ELF-1 (cell line): ENCODE measurements at regions not wholly inside any gene's neighbourhood (a gene's known extent, or its start where the extent isn't known, plus 50 kb on each side); places are given as distances from the start of the nearest gene placed in this dataset.
A peak's percentile ranks its signal among the peaks of the same experiment; 100 is the strongest.

Source experiments
- DNase-seq: peaks from one replicate; pipeline ENCODE4 v3.0.0-alpha.2; 2016; ENCODE audit warnings: low read depth, low spot score

DNA sequence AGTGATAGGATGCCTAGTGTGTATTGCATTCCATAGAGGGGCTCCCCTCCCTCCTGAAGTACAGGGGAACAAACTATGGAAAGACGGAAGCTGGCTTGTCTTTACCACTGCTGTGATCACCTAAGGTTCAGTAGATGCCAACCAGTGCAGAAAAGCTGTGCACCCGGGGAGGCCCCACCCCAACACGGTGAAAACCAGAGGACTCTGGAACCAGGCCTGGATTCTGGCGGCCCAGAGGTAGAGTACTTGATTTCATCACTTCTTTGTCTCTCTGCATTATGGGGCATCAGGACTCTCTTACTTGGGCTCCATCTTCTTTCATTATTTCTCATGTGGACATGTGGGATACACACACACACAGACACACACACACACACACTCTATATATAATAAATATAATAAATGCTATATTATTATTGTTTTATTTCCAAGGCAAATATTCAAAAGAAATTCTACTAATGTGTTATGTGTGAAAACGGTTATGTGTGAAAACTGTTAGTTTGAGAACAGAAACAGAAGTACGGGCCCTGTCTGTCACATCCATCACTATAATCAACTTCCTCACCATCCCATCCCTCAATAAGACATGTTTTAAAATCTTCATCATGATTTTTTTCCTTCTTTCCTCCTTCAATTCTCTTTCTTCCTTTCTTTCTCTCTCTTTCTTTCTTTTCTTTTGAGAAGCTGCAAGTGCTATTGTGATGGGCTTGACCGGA lies 152.4 kb upstream of the CMC1 start:
- no peak for DNase-seq

DNA sequence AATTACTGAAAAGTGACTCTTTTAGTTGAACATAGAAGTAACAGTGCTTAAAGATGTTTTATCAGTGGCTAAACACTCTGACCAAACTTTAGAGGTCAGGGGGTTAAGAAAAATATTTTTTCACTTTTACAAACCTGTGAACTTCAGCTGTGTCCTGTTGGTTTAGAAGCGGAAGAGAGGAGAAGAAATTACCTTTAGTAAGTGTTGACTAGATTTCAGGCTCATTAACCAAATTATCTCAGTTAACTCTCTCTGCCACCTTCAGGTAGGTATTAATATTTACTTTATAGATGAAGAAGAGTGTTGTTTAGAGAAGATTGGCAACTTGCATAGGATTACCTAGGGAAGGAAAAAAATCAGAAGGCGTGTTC lies 151.9 kb upstream of the CMC1 start:
- DNase-seq, result no peak

DNA sequence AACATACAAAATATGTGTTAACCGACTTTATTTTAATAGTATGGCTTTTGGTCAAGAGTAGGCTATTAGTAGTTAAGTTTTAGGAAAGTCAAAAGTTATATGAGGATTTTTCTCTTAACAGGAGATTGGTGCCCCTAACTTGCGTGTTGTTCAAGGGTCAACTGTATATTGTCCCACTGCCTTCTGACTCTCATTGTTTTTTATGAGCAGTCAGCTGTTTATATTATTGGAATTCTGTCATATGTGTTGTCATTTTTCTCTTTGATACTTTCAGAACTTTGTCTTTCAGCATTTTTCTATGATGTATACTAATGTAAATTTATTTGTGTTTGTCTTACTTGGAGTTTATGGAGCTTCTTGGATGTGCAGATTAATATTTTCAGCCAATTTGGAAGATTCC lies 142.1 kb upstream of the CMC1 start:
- DNase-seq, result no peak

DNA sequence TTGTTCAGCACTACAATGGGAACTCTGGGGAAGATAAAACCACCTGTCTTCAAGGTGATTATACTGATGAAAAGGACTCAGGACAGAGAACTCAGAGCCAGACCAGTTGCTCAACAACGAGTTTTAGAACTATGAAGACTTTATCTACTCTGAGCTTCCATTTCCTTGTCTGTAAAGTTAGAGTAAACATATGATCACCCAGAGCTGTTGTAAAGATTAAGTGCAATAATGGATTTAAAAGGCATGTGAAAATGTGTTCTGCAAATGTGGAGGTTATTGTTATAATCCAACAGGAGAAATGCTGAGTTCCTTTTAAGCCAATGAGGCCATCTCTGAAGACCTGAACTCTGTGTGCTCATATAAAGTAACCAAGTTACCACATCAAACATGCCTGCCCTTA lies 139.7 kb upstream of the CMC1 start:
- no peak for DNase-seq

DNA sequence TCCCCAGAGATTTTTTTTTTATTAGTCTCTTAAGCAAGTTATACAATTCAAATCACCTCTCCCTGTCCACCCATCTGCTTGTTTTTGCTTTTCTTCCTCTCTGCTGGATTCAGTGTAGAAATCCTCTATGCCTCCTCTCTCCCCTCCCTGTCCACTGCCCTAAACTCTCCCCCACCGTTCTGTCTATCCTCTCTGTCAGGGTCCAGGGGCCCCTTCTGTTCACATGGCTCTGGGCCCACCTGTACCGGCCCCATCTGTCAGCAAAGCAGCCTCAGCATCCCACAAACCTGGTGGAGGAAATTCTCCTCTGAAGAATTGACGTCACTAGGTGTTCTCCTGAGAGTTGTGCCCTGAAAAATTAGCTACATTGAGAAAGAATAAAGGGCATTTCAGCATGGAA lies 137.6 kb upstream of the CMC1 start:
- no peak for DNase-seq

DNA sequence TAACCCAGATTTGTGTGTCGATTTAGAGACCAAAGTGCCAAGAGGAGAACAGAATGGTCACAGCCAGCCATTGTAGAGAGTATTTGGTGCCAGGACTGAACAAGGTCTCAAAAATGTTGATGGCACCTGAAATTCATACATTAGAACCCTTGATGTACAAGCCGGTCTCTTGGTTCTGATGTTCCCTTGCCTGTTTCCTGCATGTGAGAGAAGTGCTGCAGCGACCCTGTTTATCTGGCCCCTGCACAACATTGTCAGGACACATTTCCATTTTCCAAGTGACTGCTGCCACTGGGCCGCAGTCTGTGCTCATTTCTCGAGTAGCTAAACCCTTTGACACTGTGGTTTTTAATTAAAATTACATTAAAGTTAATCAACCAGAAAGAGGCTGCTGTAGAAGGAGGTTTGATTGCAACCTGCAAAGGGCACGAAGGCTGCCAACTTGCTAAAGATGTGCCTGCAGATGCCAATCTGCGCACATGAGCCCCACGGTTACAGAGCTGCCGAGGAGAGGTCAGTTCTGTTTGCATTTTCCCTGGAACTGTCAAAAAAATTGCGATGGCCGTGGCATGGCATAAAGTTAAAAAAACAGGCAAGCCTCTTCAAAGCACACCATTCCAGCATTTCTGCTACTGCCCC lies 136.4 kb upstream of the CMC1 start:
- DNase-seq, result no peak

DNA sequence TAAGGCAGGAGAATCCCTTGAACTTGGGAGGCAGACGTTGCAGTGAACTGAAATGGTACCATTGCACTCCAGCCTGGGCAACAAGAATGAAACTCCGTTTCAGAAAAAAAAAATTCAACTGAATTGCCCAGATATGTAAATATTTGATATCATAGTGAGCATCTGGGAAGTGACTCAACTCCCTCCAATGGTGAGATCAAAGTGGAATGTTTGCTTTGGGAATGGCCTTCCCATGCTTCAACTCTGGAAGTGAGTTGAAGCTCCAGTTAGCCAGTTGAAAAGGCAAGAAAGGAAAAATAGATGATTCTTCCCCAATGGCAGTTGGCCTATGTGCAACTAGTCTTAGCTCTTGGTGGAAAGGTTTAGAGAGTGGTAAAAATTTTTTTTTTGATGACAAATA lies 131.6 kb upstream of the CMC1 start:
- no peak for DNase-seq

DNA sequence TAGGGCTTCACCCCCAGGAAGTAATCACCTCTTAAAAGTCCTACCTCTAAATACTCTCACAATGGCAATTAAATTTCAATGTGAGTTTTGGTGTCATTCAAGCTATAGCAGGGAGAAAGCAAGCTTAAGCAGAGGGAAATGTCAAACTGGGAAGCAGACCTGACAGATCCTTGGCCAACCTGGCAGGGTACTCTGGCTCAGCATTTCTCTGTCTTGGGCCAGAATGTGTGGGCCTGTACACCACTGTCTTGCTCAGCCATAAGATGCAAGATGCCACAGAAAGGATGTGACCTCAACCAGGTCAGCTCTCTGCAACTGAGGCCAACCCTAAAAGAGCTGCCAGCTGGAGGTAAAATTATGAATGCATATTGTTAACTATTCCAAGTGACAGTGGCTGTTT lies 130.6 kb upstream of the CMC1 start:
- DNase-seq, result no peak

DNA sequence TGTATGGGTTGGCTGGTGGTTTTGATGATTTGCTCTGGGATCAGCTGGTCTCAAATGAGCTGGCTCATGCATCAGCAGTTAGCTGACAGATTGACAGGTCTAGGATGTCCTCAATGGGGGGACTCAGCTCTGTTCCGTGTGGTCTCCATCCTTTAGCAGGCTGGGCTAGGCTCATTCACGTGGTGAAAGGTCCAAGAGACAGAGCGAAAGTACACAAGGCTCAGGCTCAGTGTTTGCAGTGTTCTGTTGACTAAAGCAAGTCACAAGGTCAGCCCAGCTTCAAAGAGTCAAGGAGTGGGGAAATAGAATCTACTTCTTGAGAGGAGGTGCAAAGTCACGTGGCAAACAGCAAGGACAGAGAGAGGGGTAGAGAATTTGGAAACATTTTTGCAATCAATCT lies 126.5 kb upstream of the CMC1 start:
- DNase-seq, result no peak

DNA sequence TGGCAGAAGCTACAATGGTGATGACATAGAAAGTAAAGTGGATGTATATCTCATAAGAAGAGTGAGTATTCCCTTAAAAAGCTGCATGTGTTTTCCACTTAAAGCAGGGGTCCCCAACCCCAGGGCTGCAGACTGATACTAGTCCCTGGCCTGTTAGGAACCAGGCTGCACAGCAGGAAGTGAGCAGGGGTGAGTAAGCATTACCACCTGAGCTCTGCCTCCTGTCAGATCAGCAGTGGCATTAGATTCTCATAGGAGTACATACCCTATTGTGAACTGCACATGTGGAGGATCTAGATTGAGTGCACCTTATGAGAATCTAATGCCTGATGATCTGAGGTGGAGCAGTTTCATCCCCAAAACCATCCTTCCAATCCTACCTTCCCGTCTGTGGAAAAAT lies 126.1 kb upstream of the CMC1 start:
- DNase-seq, result no peak

DNA sequence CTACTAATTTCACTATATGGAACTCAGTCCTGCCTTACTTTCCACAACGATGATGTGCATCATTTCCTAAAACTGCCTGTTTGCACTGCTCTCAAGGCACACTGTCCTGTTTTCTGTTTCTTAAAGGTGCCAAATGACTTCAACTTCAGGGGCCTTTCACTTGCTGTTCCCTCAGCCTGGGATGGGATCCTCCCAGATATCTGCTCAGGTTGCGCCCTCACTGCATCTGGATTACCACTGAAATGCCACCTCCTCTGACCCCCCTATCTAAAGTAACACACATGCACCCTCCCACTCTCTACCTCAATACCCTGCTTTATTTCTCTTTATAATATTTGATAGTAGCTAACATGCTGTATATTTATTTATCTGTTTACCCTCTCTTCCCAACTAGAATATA lies 123.8 kb upstream of the CMC1 start:
- no peak for DNase-seq

DNA sequence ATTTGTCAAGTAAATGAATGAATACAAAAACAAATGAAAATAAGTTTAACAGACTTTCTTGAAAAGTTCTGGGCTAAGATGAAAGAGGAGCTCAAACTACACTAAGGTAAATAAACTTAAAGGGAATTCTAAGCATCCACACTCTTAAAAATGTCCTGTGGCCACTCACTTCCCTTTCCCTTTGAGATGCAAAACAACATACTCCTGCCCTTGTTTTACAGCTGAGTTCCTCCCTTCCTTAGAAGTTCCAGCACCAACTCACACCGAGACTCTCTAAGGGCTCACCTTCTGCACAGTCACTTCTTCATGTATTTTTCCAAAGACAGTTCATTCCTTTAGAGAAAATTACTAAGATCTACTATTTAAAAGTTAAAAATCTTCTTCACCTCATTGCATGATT lies 123.3 kb upstream of the CMC1 start:
- peak; percentile 36 for DNase-seq

DNA sequence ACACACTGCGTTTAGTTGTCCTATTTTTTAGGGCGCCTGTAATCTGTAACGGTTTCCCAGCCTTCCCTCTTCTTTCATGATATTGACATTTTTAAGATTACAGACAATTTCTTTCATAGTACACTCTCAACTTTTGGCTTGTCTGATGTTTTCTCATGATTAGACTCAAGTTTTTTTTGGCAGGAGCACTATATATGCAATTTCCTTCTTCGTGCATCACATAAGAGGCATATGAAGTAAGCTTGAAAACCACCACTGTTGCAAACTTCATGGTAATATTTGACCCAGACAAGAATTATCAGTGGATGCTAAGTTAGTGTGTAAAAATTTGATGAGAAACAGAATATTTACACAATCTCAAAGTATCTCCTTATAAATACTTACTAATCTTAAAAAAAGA lies 119.2 kb upstream of the CMC1 start:
- no peak for DNase-seq

DNA sequence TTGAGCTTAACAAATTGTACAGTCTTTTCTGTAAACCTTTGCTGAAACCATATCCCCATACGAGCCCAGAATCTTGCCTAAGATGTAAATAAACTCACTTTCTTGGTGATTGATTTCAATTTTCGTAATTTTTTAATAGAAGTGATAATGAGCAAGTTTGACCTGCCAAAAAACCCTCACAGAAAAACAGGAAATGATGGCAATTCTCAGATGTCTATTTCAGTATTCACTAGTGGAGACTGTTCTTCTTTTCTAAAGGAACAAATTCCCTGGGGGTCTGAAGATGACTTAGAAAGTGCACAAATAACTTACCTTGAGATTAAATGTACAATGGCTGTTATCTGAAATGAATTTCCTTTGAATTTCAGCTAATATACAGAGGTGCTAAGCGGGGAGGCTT lies 116.5 kb upstream of the CMC1 start:
- DNase-seq, result no peak

DNA sequence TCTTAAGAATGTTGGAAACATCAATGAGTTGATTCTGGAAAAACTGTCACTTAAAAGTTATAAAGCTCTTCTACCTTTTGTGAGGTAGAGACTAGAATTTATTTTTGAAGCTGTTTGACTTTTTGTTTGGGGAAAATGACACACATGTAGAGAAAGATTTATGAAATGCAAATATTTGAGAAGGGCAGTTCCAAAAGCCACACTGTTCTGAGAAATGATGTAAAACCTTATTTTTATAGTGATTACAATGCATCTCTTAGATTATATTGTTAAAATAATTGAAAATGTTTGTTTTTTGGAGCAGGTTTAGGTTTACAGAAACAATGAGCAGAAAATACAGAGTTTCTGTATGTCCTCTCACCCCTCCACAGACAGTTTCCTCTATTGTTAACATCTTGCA lies 116.1 kb upstream of the CMC1 start:
- no peak for DNase-seq

DNA sequence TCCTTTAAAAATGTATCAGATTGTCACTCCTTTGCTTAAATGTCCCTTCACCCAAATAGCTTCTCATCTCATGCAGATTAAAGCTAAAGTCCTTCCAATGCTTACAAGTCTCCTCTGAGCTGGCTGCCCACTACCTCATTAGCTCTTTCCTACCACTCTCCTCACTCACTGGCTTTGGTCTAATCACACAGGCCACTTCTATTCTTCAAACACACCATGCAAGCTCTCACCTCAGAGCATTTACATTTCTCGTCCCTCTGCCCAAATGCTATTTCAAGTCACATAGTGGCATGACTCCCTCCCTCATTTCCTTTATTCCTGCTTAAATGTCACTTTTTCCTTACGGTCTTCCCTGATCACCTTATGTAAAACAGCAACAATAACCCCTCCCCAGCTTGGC lies 110.6 kb upstream of the CMC1 start:
- no peak for DNase-seq

DNA sequence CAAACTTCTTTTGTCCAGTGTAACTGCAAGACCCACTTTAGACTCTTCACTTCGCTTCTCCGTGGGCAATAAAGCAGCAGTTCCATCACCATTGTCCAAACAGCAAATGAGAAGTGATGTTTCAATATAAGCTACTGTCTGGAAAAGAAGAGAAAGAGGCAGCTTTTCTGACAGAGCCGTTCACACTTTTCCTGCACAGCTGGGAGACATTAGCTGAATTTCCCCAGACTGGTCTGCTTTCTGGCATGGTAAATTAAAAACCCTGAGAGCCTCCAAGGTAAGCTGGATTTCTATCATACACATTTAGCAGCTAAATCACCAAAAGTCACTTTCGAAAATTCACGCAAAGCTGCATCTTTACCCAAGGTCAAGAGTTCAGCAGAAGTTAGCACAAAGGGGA lies 108.5 kb upstream of the CMC1 start:
- DNase-seq, result no peak

DNA sequence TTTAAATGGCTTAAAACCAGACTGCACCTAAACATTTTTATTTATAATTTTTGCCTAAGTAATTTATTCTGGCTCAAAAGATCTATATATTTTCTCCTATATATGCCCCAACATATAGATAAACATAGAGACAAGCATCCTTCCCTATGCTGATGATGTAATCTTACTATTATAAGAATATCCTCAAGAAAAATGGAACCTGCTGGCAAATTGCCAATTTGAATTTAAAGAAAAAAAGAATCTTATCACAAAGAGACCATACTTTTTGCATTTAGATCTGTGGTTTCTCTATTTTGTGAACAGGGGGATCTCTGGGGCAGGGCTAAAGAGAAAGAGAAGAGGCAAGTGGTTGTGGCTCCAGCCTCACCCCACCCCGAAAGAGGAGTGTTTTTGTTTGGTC lies 107.2 kb upstream of the CMC1 start:
- DNase-seq, result no peak

DNA sequence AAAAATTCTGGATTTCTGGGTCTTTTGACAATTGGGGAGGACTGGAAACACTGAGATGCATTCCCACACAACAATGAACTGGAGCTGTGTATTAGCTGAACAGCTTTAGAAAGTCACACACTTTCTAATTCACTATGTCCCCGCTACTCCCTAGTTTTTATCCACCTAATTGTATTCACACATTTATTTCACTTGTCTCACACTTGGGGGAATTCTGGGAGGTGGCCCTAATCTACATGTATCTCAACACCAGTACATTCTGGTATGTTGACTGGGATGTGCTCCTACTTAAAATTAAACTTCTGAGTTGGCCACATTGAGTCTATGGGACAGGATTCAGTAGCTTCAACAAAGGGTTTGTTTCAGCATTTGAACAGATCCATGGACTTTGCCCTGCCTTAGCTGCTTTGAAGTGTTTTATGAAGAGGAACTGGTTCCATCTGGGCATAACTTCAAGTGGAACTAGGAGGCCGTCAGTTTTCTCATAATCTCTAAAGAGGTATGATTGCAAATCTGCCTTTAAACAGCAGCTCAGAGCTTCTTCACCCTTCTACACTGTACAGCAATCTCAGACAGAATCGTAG lies 106.5 kb upstream of the CMC1 start:
- no peak for DNase-seq

DNA sequence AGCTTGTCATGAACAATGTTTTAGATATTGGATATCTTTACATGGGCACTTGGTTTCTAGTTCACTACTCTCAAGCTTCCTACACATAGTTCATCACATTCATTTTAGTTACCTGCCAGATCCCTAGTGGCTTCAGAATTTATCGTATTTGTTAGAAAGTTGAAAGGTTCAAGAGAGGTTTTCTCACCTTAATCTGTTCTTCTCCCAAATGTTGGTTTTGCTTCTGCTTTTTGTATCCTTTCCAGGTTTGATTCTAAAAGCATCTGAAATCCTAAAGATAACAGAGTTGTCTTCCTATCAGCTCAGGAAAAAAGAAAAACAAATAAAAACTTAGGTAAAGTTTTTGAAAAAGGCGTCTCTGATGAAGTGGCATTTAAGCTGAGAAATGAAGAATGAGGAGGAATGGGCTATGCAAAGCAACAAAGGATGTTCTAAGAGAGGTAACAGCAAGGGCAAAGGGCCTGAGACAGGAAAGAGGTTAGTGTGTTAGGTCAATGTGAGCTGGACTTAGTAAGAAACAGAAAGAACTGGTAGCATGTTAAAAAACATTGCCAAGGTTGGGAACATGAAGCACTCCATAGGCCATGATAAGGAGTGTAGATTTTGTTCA lies 104.7 kb upstream of the CMC1 start:
- DNase-seq, result no peak

DNA sequence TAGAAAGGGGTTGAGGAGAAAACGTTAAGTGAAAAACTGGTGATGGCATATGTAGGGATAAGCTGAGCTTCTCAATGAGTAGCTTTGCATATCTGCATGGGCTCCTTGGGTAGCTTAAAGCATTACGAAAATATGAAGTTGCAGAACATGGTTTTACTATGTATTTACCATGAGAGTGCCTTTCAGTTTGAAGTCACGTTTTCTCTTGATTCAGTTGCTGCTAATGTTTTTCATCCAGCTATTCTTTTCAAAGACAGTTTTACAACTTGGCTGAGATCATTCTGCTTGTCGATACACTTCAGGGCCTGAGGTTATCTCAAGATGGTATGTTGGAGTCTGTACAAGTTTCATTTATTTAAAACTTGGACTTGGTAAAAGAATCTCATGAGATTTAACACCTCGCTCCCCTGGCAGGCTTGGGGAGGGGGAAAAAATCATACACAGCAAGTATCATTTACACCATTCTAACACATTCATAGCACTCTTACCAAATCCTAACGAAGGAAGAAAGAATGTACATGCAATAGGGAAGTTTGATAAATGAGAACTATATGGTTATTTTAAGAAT lies 103.3 kb upstream of the CMC1 start:
- DNase-seq, result no peak

DNA sequence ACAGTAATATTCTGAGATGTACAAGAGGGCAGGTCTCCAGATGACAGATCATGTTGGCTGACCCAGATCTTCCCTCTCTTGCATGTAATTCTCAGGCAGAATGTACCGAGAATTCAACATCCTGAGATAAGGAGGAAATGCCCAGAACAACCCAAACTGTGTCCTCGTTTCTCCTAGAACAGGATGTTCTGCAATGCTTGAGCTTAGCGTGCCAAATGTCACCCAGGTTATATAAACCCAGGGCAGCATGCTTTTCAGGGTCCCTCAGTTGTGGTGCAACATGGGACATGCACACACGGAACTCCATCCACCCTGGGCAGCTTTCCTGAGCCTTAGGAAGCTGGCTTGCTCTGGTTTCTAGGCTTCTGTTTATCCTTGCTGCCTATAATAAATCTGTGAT lies 102.1 kb upstream of the CMC1 start:
- no peak for DNase-seq
